ENCODE measurements at regions not wholly inside any gene's neighbourhood (a gene's known extent, or its start where the extent isn't known, plus 50 kb on each side); places are given as distances from the start of the nearest gene placed in this dataset.

GRCh38 chr11:19642185-19643158, 70.2 kb upstream of the NAV2 start:
- Histone ChIP-seq H3K4me1 (no peaks in the 10 kb centered on the region), H3K27me3 (ENCODE audit: low read depth) (no peaks in the 10 kb centered on the region), H3K9me3 (no peaks in the 10 kb centered on the region), H3K36me3 (no peaks in the 10 kb centered on the region), H3K27ac (no peak overlapping the region), H3K4me3 (no peak overlapping the region)
- TF ChIP-seq CTCF (IDR thresholded peaks at IDR 0.05), result no peak
- intact Hi-C loops (cut with DNase I), result no loop called here
- DNase-seq (no peak), ATAC-seq (no peak)

- no peak for TF ChIP-seq CTCF (IDR thresholded peaks at IDR 0.05)
Measured at GRCh38 chr11:19639603-19640105, 73.0 kb upstream of the NAV2 start.

GRCh38 chr11:19635332-19635731, 77.3 kb upstream of the NAV2 start:
- TF ChIP-seq CTCF (IDR thresholded peaks at IDR 0.05), result no peak
- H3K36me3 ChIP-seq, result no peaks in the 10 kb centered on the region
- ATAC-seq, result no peak

More at GRCh38 chr11:19639603-19640105, 73.0 kb upstream of the NAV2 start:
- Histone ChIP-seq H3K36me3 (no peaks in the 10 kb centered on the region), H3K4me3 (no peak overlapping the region), H3K9me3 (no peaks in the 10 kb centered on the region), H3K27me3 (ENCODE audit: low read depth) (no peaks in the 10 kb centered on the region), H3K27ac (no peak overlapping the region), H3K4me1 (no peaks in the 10 kb centered on the region)
- ATAC-seq (no peak), DNase-seq (no peak)
- intact Hi-C loops (cut with DNase I), result no loop called here

DNA sequence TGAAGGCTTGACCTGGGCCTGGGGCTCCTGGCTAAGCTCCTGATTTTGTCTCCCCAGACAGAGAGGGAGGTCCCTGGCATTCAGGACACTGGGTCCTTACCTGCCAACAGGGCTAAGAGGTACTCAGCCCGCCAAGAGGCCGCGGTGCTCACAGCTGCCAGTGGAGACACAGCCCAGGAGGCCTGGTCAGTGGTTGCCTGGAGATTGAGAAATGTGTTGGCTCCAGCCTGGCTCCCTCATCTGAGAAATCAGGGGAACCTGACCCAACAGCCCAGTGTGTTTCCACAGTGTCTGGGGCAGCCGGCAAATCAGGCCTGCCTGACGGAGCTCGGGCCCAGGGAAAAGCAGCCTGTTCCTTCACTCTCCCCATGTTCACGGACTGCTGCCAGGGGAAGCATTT, 79.4 kb upstream of the NAV2 start:
- intact Hi-C loops (cut with DNase I), result no loop called here
- H3K27me3 ChIP-seq (ENCODE audit: low read depth), result no peaks in the 10 kb centered on the region
- no peak overlapping the region for H3K4me3 ChIP-seq
- no peak for TF ChIP-seq CTCF (IDR thresholded peaks at IDR 0.05)
- ATAC-seq (peak; percentile 92 to 93), DNase-seq (peak; percentile 85)
- peak overlapping the region; percentile 25 for H3K27ac ChIP-seq
- H3K36me3 ChIP-seq, result no peaks in the 10 kb centered on the region
- H3K9me3 ChIP-seq, result no peaks in the 10 kb centered on the region
- peaks cover 21% of the 10 kb centered on the region for H3K4me1 ChIP-seq

More at GRCh38 chr11:19635332-19635731, 77.3 kb upstream of the NAV2 start:
- Histone ChIP-seq H3K27me3 (ENCODE audit: low read depth) (no peaks in the 10 kb centered on the region), H3K9me3 (no peaks in the 10 kb centered on the region), H3K4me1 (peaks cover 14% of the 10 kb centered on the region), H3K27ac (no peak overlapping the region), H3K4me3 (no peak overlapping the region)
- intact Hi-C loops (cut with DNase I), result no loop called here
- no peak for DNase-seq

DNA sequence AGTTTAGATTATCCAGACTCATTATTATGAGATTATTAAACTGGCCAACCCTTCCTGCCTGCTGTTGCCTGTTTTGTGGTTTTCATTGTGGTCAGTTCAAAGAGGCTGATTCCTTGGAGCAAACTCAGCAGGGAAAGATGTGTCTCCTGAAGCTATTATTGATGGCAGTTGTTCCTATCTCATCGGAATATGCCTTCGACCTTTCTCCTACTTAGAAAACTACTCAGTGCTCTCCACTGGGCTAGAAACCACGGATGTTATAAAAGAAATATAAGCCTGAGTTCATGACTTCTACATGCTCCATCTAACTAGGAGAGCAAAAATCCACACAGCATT, 80.2 kb upstream of the NAV2 start:
- H3K4me3 ChIP-seq, result no peak overlapping the region
- H3K9me3 ChIP-seq, result no peaks in the 10 kb centered on the region
- H3K4me1 ChIP-seq, result peaks cover 28% of the 10 kb centered on the region
- H3K36me3 ChIP-seq, result no peaks in the 10 kb centered on the region
- no peaks in the 10 kb centered on the region for H3K27me3 ChIP-seq (ENCODE audit: low read depth)
- no peak for ATAC-seq
- no peak for DNase-seq
- H3K27ac ChIP-seq, result no peak overlapping the region
- TF ChIP-seq CTCF (IDR thresholded peaks at IDR 0.05), result no peak
- intact Hi-C loops (cut with DNase I), result no loop called here

All from lower lobe of right lung (tissue), 2 donors.